Thyroid gland (tissue), 4 donors: ENCODE measurements at regions not wholly inside any gene's neighbourhood (a gene's known extent, or its start where the extent isn't known, plus 50 kb on each side); places are given as distances from the start of the nearest gene placed in this dataset.

Experiments used
- POLR2A ChIP-seq, 2 donors: fragments of 450-650 bp; IDR thresholded peaks; one replicate each; pipeline ENCODE4 v1.6.1; 2017; ENCODE audit warnings: antibody characterized with exemption in 2 of 2, mild to moderate bottlenecking in 2 of 2, moderate library complexity in 1 of 2
- TF ChIP-seq, protein P1 (sequence below), 6 experiments: fragments of 200-600 bp in 3 of 6; fragments of 450-650 bp in 3 of 6; sonication (generic) in 3 of 6; IDR thresholded peaks; one replicate each; pipeline ENCODE4 v1.5.1; 2016 to 2019; ENCODE audit warnings: antibody characterized with exemption in 6 of 6, mild to moderate bottlenecking in 2 of 6, inconsistent platforms in 1 of 6, moderate library complexity in 1 of 6

DNA sequence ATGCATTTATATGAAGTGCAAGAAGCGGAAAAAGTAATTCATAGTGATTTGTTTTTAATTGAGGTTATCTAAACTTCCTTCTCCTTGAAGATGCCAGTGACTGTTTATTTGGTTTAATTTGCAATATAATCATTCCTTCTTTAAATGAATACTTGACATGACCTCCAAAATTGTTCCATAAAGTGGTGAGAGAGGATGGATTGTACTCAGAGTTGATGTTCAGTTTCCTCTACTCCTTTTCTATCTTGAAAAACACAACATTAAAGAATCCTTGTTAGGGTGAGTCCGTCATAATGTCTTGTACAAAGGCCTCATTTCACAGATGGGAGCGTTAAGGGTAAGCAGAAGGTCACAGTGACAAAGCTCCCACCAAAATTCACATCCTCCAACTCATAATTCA lies 756.1 kb upstream of the KLHL29 start:
- TF ChIP-seq, protein P1, sequence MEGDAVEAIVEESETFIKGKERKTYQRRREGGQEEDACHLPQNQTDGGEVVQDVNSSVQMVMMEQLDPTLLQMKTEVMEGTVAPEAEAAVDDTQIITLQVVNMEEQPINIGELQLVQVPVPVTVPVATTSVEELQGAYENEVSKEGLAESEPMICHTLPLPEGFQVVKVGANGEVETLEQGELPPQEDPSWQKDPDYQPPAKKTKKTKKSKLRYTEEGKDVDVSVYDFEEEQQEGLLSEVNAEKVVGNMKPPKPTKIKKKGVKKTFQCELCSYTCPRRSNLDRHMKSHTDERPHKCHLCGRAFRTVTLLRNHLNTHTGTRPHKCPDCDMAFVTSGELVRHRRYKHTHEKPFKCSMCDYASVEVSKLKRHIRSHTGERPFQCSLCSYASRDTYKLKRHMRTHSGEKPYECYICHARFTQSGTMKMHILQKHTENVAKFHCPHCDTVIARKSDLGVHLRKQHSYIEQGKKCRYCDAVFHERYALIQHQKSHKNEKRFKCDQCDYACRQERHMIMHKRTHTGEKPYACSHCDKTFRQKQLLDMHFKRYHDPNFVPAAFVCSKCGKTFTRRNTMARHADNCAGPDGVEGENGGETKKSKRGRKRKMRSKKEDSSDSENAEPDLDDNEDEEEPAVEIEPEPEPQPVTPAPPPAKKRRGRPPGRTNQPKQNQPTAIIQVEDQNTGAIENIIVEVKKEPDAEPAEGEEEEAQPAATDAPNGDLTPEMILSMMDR (IDR thresholded peaks at IDR 0.05): no peak
- TF ChIP-seq POLR2A (IDR thresholded peaks at IDR 0.05): no peak
